ENCODE measurements at regions not wholly inside any gene's neighbourhood (a gene's known extent, or its start where the extent isn't known, plus 50 kb on each side); places are given as distances from the start of the nearest gene placed in this dataset.

DNA sequence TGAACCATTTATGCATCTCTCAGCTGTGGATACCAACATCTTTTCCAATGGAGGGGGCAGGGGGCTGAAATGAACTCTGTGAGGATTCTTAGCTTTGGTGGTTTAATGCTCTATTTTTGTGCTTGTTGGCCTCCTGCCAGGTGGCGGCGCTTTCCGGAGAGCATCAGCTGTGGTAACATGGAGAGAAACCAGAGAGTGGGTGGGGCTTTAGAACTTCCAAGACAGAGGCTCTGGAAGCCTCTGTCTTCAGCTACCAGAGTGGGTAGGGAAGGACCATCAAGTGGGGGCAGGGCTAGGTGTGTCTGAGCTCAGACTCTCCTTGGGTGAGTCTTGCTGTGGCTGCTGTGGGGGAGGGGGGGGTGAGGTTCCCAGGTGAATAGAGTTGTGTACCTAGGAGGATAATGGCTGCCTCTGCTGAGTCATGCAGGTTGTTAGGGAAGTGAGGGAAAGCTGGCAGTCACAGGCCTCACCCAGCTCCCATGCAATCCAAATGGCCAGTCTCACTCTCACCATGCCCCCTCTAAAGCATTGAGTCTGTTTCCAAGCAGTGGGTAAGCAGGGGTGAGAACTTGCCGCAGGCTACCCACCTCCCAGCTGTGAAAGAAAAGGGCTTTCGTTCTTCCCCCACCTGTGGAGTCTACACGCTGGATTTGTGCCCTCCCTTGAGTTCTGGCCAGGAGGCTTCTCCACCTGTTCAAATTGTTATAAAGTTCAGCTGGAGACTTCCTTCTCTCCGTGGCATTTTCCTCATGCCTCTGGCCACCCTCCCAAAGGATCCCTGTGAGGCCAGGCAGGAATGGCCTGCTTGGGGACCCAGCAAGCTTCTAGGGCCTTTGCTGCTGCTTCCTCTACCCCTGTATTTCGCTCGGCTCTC is 527.0 kb downstream of the NEBL start:
- H4K20me1 ChIP-seq (ENCODE audit: insufficient read depth, low read length) = no peaks in the 10 kb centered on the region
- FAIRE-seq (no peak), DNase-seq (ENCODE audit: low spot score) (no peak), ATAC-seq (no peak)
- BruUV-seq (replicated peaks) = no TSS peak
- WGBS (ENCODE audit: low lambda C conversion rate) = 47% methylated on average over 9 of the region's 9 CpGs
- no peak overlapping the region for H3K9ac ChIP-seq (ENCODE audit: insufficient read depth, low read depth, low read length)
- no peak overlapping the region for H2AFZ ChIP-seq (ENCODE audit: low read length)
- in situ Hi-C loops (cut with HindIII; ENCODE audit: extremely low pct_ligation_motif_present, low pct_unique_long_range_greater_than_20kb) = no loop called here
- H3K36me3 ChIP-seq (replicated peaks in 1 of 2; ENCODE audit: control insufficient read depth in 1 of 2, insufficient read depth in 2 of 2, low read length in 2 of 2) = no peaks in the 10 kb centered on the region
- H3K79me2 ChIP-seq (ENCODE audit: insufficient read depth, low read length) = no peaks in the 10 kb centered on the region
- no peaks in the 10 kb centered on the region for H3K4me1 ChIP-seq (ENCODE audit: insufficient read depth, low read length)
- ChIA-PET POLR2A (no interaction called here), CTCF (ENCODE audit: low intra/inter-chr PET ratio, low total read pairs) (no interaction called here)
- intact Hi-C loops (cut with micrococcal nuclease; ENCODE audit: unreplicated experiment) = no loop called here
- peaks cover 76% of the 10 kb centered on the region for H3K9me3 ChIP-seq (ENCODE audit: low read length)
- H3K27ac ChIP-seq (ENCODE audit: extremely low read length, insufficient read depth, low read length) = no peak overlapping the region
- no peak overlapping the region for H3K4me3 ChIP-seq (replicated peaks in 1 of 3; ENCODE audit: insufficient read depth in 1 of 3, low read depth in 2 of 3, low read length in 3 of 3)
- H3K4me2 ChIP-seq (ENCODE audit: low read depth, low read length) = no peak overlapping the region
- no peaks in the 10 kb centered on the region for H3K27me3 ChIP-seq (ENCODE audit: control insufficient read depth in 1 of 2, insufficient read depth in 2 of 2, low read length in 2 of 2)
- TF ChIP-seq HNF4G (IDR thresholded peaks at IDR 0.05; ENCODE audit: borderline replicate concordance, low read depth, low read length) (no peak), HNF4G (CRISPR knock-in tag; IDR thresholded peaks at IDR 0.05; ENCODE audit: borderline replicate concordance, low read depth) (no peak), ZKSCAN1 (IDR thresholded peaks at IDR 0.05; ENCODE audit: low read length) (no peak), ZSCAN29 (CRISPR knock-in tag; conservative IDR thresholded peaks at IDR 0.05) (no peak), HOXA7 (CRISPR knock-in tag; IDR thresholded peaks at IDR 0.05) (no peak), TSC22D2 (CRISPR knock-in tag; IDR thresholded peaks at IDR 0.05; ENCODE audit: borderline replicate concordance) (no peak), KLF16 (CRISPR knock-in tag; IDR thresholded peaks at IDR 0.05) (no peak), FOXP1 (IDR thresholded peaks at IDR 0.05) (no peak), FOXP1 (CRISPR knock-in tag; IDR thresholded peaks at IDR 0.05) (no peak), ZNF543 (CRISPR knock-in tag; IDR thresholded peaks at IDR 0.05) (no peak), AGO1 (IDR thresholded peaks at IDR 0.05; ENCODE audit: low read depth, low read length, poor library complexity, severe bottlenecking) (no peak), MYNN (CRISPR knock-in tag; IDR thresholded peaks at IDR 0.05; ENCODE audit: low read depth) (no peak), ATM (IDR thresholded peaks at IDR 0.05; ENCODE audit: borderline replicate concordance) (no peak), ZNF660 (CRISPR knock-in tag; IDR thresholded peaks at IDR 0.05; ENCODE audit: borderline replicate concordance, low read depth) (no peak), SCMH1 (CRISPR knock-in tag; IDR thresholded peaks at IDR 0.05; ENCODE audit: borderline replicate concordance) (no peak)
- TF ChIP-seq, protein P1, sequence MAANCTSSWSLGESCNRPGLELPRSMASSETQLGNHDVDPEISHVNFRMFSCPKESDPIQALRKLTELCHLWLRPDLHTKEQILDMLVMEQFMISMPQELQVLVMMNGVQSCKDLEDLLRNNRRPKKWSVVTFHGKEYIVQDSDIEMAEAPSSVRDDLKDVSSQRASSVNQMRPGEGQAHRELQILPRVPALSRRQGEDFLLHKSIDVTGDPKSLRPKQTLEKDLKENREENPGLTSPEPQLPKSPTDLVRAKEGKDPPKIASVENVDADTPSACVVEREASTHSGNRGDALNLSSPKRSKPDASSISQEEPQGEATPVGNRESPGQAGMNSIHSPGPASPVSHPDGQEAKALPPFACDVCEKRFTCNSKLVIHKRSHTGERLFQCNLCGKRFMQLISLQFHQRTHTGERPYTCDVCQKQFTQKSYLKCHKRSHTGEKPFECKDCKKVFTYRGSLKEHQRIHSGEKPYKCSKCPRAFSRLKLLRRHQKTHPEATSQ (CRISPR knock-in tag; IDR thresholded peaks at IDR 0.05; ENCODE audit: borderline replicate concordance) = no peak
- TF ChIP-seq, protein P2, sequence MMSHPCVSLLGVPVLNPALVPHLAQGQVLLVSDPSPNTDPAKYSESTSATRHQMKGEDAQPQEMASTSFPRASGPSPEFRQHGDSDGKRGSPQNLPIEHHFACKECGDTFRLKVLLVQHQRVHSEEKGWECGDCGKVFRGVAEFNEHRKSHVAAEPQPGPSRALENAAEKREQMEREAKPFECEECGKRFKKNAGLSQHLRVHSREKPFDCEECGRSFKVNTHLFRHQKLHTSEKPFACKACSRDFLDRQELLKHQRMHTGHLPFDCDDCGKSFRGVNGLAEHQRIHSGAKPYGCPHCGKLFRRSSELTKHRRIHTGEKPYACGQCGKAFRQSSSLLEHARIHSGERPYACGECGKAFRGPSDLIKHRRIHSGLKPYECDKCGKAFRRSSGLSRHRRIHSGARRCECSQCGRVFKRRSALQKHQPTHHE (CRISPR knock-in tag; IDR thresholded peaks at IDR 0.05; ENCODE audit: borderline replicate concordance) = no peak
- TF ChIP-seq, protein P3, sequence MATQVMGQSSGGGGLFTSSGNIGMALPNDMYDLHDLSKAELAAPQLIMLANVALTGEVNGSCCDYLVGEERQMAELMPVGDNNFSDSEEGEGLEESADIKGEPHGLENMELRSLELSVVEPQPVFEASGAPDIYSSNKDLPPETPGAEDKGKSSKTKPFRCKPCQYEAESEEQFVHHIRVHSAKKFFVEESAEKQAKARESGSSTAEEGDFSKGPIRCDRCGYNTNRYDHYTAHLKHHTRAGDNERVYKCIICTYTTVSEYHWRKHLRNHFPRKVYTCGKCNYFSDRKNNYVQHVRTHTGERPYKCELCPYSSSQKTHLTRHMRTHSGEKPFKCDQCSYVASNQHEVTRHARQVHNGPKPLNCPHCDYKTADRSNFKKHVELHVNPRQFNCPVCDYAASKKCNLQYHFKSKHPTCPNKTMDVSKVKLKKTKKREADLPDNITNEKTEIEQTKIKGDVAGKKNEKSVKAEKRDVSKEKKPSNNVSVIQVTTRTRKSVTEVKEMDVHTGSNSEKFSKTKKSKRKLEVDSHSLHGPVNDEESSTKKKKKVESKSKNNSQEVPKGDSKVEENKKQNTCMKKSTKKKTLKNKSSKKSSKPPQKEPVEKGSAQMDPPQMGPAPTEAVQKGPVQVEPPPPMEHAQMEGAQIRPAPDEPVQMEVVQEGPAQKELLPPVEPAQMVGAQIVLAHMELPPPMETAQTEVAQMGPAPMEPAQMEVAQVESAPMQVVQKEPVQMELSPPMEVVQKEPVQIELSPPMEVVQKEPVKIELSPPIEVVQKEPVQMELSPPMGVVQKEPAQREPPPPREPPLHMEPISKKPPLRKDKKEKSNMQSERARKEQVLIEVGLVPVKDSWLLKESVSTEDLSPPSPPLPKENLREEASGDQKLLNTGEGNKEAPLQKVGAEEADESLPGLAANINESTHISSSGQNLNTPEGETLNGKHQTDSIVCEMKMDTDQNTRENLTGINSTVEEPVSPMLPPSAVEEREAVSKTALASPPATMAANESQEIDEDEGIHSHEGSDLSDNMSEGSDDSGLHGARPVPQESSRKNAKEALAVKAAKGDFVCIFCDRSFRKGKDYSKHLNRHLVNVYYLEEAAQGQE (IDR thresholded peaks at IDR 0.05; ENCODE audit: borderline replicate concordance in 1 of 2, low read depth in 1 of 2, low read length in 2 of 2) = no peak

Measured in HepG2 (cell line).